ENCODE measurements at regions not wholly inside any gene's neighbourhood (a gene's known extent, or its start where the extent isn't known, plus 50 kb on each side); places are given as distances from the start of the nearest gene placed in this dataset.
A peak's percentile ranks its signal among the peaks of the same experiment; 100 is the strongest.

GRCh38 chr12:29071099-29071498, 78.0 kb upstream of the FAR2 start:
- no peaks in the 10 kb centered on the region for H3K79me2 ChIP-seq (ENCODE audit: control insufficient read depth, insufficient read depth, low read length)
- no peak overlapping the region for H3K4me3 ChIP-seq (ENCODE audit: control insufficient read depth in 2 of 3, extremely low read depth in 1 of 3, insufficient read depth in 2 of 3, low read depth in 1 of 3, low read length in 3 of 3)
- no peaks in the 10 kb centered on the region for H4K20me1 ChIP-seq (ENCODE audit: control insufficient read depth, extremely low read depth, insufficient read depth, low read length)
- no peak for TF ChIP-seq EZH2 (IDR thresholded peaks at IDR 0.05; ENCODE audit: low read length)
- TF ChIP-seq, protein P1, sequence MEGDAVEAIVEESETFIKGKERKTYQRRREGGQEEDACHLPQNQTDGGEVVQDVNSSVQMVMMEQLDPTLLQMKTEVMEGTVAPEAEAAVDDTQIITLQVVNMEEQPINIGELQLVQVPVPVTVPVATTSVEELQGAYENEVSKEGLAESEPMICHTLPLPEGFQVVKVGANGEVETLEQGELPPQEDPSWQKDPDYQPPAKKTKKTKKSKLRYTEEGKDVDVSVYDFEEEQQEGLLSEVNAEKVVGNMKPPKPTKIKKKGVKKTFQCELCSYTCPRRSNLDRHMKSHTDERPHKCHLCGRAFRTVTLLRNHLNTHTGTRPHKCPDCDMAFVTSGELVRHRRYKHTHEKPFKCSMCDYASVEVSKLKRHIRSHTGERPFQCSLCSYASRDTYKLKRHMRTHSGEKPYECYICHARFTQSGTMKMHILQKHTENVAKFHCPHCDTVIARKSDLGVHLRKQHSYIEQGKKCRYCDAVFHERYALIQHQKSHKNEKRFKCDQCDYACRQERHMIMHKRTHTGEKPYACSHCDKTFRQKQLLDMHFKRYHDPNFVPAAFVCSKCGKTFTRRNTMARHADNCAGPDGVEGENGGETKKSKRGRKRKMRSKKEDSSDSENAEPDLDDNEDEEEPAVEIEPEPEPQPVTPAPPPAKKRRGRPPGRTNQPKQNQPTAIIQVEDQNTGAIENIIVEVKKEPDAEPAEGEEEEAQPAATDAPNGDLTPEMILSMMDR (optimal IDR thresholded peaks at IDR 0.05 in 1 of 3, IDR thresholded peaks at IDR 0.05 in 1 of 3, conservative IDR thresholded peaks at IDR 0.05 in 1 of 3; ENCODE audit: extremely low read depth in 1 of 3, insufficient read depth in 2 of 3, low read length in 3 of 3): no peak
- DNase-seq (ENCODE audit: low read depth, low spot score): no peak
- no peak overlapping the region for H3K4me2 ChIP-seq (ENCODE audit: control insufficient read depth, extremely low read depth, insufficient read depth, low read depth, low read length)
- H2AFZ ChIP-seq (ENCODE audit: control insufficient read depth, low read length): no peak overlapping the region
- no peaks in the 10 kb centered on the region for H3K27me3 ChIP-seq (ENCODE audit: control insufficient read depth, extremely low read depth, insufficient read depth, low read length)
- no peak overlapping the region for H3K9ac ChIP-seq (ENCODE audit: control insufficient read depth, extremely low read depth, insufficient read depth, low read length)
- no peak for FAIRE-seq
- H3K27ac ChIP-seq (ENCODE audit: control insufficient read depth, insufficient read depth, low read length): no peak overlapping the region
- H3K4me1 ChIP-seq (ENCODE audit: control insufficient read depth, extremely low read depth, insufficient read depth, low read length): peaks cover 18% of the 10 kb centered on the region
- no peaks in the 10 kb centered on the region for H3K9me3 ChIP-seq (ENCODE audit: control insufficient read depth, low read depth, low read length)
- dilution Hi-C loops (cut with MboI; ENCODE audit: extremely low pct_ligation_motif_present, low sequenced_read_pairs): no loop called here
- no peaks in the 10 kb centered on the region for H3K9me1 ChIP-seq (ENCODE audit: control insufficient read depth, extremely low read depth, insufficient read depth, low read length)
- no peaks in the 10 kb centered on the region for H3K36me3 ChIP-seq (ENCODE audit: control insufficient read depth in 2 of 2, extremely low read depth in 1 of 2, insufficient read depth in 2 of 2, low read length in 2 of 2)

DNA sequence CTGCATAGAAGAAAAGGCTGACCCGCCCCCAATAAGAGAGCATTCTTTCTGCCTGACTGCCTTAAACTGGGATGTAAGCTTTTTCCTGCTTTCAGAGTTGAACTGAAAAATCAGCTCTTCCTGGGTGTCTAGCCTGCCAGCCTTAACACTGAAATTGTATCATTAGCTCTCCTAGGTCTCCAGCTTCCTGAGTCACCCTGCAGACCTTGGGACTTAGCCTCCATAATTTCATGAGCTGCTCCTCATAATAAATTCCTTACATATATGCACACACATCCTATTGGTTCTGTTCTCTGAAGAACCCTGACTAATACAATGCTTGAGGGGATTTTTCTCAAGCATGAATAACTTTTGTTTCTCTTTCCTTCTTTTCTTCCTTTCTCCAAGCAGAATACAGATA, 76.4 kb upstream of the FAR2 start:
- dilution Hi-C loops (cut with MboI; ENCODE audit: extremely low pct_ligation_motif_present, low sequenced_read_pairs): no loop called here

More for the DNA sequence above, 76.4 kb upstream of the FAR2 start:
- no peak overlapping the region for H3K9ac ChIP-seq (ENCODE audit: control insufficient read depth, extremely low read depth, insufficient read depth, low read length)
- peak overlapping the region; percentile 16 for H3K4me2 ChIP-seq (ENCODE audit: control insufficient read depth, extremely low read depth, insufficient read depth, low read depth, low read length)
- no peaks in the 10 kb centered on the region for H3K27me3 ChIP-seq (ENCODE audit: control insufficient read depth, extremely low read depth, insufficient read depth, low read length)
- peak overlapping the region; percentile 31 for H3K27ac ChIP-seq (ENCODE audit: control insufficient read depth, insufficient read depth, low read length)
- H3K4me1 ChIP-seq (ENCODE audit: control insufficient read depth, extremely low read depth, insufficient read depth, low read length): peaks cover 13% of the 10 kb centered on the region
- H2AFZ ChIP-seq (ENCODE audit: control insufficient read depth, low read length): peak overlapping the region; percentile 49
- no peaks in the 10 kb centered on the region for H3K36me3 ChIP-seq (ENCODE audit: control insufficient read depth in 2 of 2, extremely low read depth in 1 of 2, insufficient read depth in 2 of 2, low read length in 2 of 2)
- peak; percentile 20 for FAIRE-seq
- H3K9me3 ChIP-seq (ENCODE audit: control insufficient read depth, low read depth, low read length): no peaks in the 10 kb centered on the region
- no peak for TF ChIP-seq EZH2 (IDR thresholded peaks at IDR 0.05; ENCODE audit: low read length)
- TF ChIP-seq, protein P1 (optimal IDR thresholded peaks at IDR 0.05 in 1 of 3, IDR thresholded peaks at IDR 0.05 in 1 of 3, conservative IDR thresholded peaks at IDR 0.05 in 1 of 3; ENCODE audit: extremely low read depth in 1 of 3, insufficient read depth in 2 of 3, low read length in 3 of 3): no peak
- no peak for DNase-seq (ENCODE audit: low read depth, low spot score)
- H3K4me3 ChIP-seq (ENCODE audit: control insufficient read depth in 2 of 3, extremely low read depth in 1 of 3, insufficient read depth in 2 of 3, low read depth in 1 of 3, low read length in 3 of 3): no peak overlapping the region
- no peaks in the 10 kb centered on the region for H3K9me1 ChIP-seq (ENCODE audit: control insufficient read depth, extremely low read depth, insufficient read depth, low read length)
- no peaks in the 10 kb centered on the region for H3K79me2 ChIP-seq (ENCODE audit: control insufficient read depth, insufficient read depth, low read length)
- H4K20me1 ChIP-seq (ENCODE audit: control insufficient read depth, extremely low read depth, insufficient read depth, low read length): no peaks in the 10 kb centered on the region

Data from keratinocyte (primary cell).